H1 (cell line): ENCODE measurements at regions not wholly inside any gene's neighbourhood (a gene's known extent, or its start where the extent isn't known, plus 50 kb on each side); places are given as distances from the start of the nearest gene placed in this dataset.

Source experiments
- CTCF ChIA-PET: fragments of 300-600 bp; sonication (Branson Sonifier 250); formaldehyde crosslinking; loops from one replicate; lab custom pipeline; 2021; ENCODE audit not compliant: partially characterized antibody; lab: Charles Lee
- POLR2A ChIA-PET: fragments of 300-600 bp; sonication (Branson Sonifier 250); formaldehyde crosslinking; loops from one replicate; lab custom pipeline; 2021; ENCODE audit warnings: inconsistent platforms; ENCODE audit not compliant: partially characterized antibody; lab: Charles Lee
- DNase-seq, 2 experiments: peaks; one replicate each; pipeline versions ENCODE4 v3.0.0 to v3.0.0-alpha.2; 2010 to 2022; ENCODE audit warnings: low spot score in 2 of 2, low read depth in 1 of 2, mixed read lengths in 1 of 2
- FAIRE-seq: peaks from 2 replicates; lab custom pipeline; 2011; peaks lifted over from hg19 to GRCh38; lab: Jason Lieb, UNC
- H2AFZ ChIP-seq: 2 replicates; pipeline ENCODE4 v1.8.1; 2012; ENCODE audit warnings: low read length, inconsistent platforms
- H2AK5ac ChIP-seq: 2 replicates; pipeline ENCODE4 v1.6.1; 2013; ENCODE audit warnings: low read depth, low read length
- H2BK120ac ChIP-seq: replicated peaks from 2 replicates; pipeline ENCODE3; 2013; ENCODE audit warnings: low read depth, low read length, inconsistent platforms
- H2BK12ac ChIP-seq: 2 replicates; pipeline ENCODE4 v1.6.1; 2013; ENCODE audit warnings: low read depth, low read length
- H2BK15ac ChIP-seq: 2 replicates; pipeline ENCODE4 v1.6.1; 2013; ENCODE audit warnings: low read length
- H2BK20ac ChIP-seq: 2 replicates; pipeline ENCODE4 v1.6.1; 2013; ENCODE audit warnings: low read length
- H2BK5ac ChIP-seq: 2 replicates; pipeline ENCODE4 v1.6.1; 2013; ENCODE audit warnings: low read depth, low read length
- H3K14ac ChIP-seq: 2 replicates; pipeline ENCODE4 v1.6.1; 2013; ENCODE audit warnings: inconsistent platforms; ENCODE audit not compliant: insufficient read length
- H3K18ac ChIP-seq: 2 replicates; pipeline ENCODE4 v1.6.1; 2013; ENCODE audit warnings: low read length; ENCODE audit errors: extremely low read depth
- H3K23ac ChIP-seq: 2 replicates; pipeline ENCODE4 v1.6.1; 2013; ENCODE audit warnings: inconsistent platforms; ENCODE audit not compliant: insufficient read length
- H3K23me2 ChIP-seq: 2 replicates; pipeline ENCODE4 v1.6.1; 2013; ENCODE audit warnings: low read depth, low read length
- H3K27ac ChIP-seq: 2 replicates; pipeline ENCODE4 v1.6.1; 2011; ENCODE audit warnings: low read depth, low read length, inconsistent platforms
- H3K27me3 ChIP-seq, 4 experiments: replicated peaks in 1 of 4; 1 replicate in 1 of 4; 2 replicates in 3 of 4; pipeline versions ENCODE4 v1.6.1 to v1.8.1; 2011 to 2013; ENCODE audit warnings: low read length in 3 of 4, mild to moderate bottlenecking in 3 of 4, inconsistent platforms in 2 of 4, mixed read lengths in 2 of 4, moderate library complexity in 1 of 4; ENCODE audit not compliant: control insufficient read depth in 3 of 4, insufficient read depth in 3 of 4; ENCODE audit errors: extremely low read depth in 1 of 4
- H3K36me3 ChIP-seq, 4 experiments: 2 replicates each; pipeline versions ENCODE4 v1.6.1 to v1.8.1; 2011 to 2013; ENCODE audit warnings: mild to moderate bottlenecking in 4 of 4, low read length in 3 of 4, moderate library complexity in 2 of 4, control low read depth in 1 of 4, inconsistent platforms in 1 of 4; ENCODE audit not compliant: insufficient read depth in 4 of 4, control insufficient read depth in 2 of 4
- H3K4ac ChIP-seq: replicated peaks from 2 replicates; pipeline ENCODE3; 2013; ENCODE audit warnings: low read length, low read depth, mixed read lengths, inconsistent platforms; ENCODE audit not compliant: insufficient read length
- H3K4me1 ChIP-seq, 4 experiments: replicated peaks in 1 of 4; 1 replicate in 1 of 4; 2 replicates in 3 of 4; pipeline versions ENCODE4 v1.6.1 to v1.8.1; 2011 to 2013; ENCODE audit warnings: low read length in 3 of 4, inconsistent platforms in 2 of 4, mixed read lengths in 1 of 4; ENCODE audit not compliant: insufficient read depth in 4 of 4, control insufficient read depth in 3 of 4
- H3K4me2 ChIP-seq, 2 experiments: 2 replicates each; pipeline versions ENCODE4 v1.6.1 to v1.8.1; 2011 to 2013; ENCODE audit warnings: low read depth in 2 of 2, low read length in 2 of 2, control low read depth in 1 of 2, inconsistent platforms in 1 of 2, mild to moderate bottlenecking in 1 of 2; ENCODE audit not compliant: insufficient read depth in 1 of 2
- H3K4me3 ChIP-seq, 4 experiments: fragments of 200-600, 300-600 bp in 1 of 4; sonication (generic), shearing (Covaris generic), sonication (Bioruptor Twin) in 1 of 4; 2 replicates each; pipeline versions ENCODE4 v1.5.1 to v1.8.1; 2011 to 2016; ENCODE audit warnings: low read length in 4 of 4, low read depth in 3 of 4, control low read depth in 2 of 4, inconsistent platforms in 2 of 4, mild to moderate bottlenecking in 2 of 4, mixed read lengths in 1 of 4, moderate library complexity in 1 of 4; ENCODE audit not compliant: insufficient read depth in 2 of 4; ENCODE audit errors: extremely low read depth in 1 of 4
- H3K56ac ChIP-seq: replicated peaks from 2 replicates; pipeline ENCODE3; 2013; ENCODE audit warnings: low read depth, mild to moderate bottlenecking, mixed read lengths, low read length, inconsistent platforms; ENCODE audit not compliant: insufficient read length
- H3K79me1 ChIP-seq: 2 replicates; pipeline ENCODE4 v1.6.1; 2013; ENCODE audit warnings: low read depth, low read length, control low read depth
- H3K79me2 ChIP-seq, 2 experiments: 2 replicates each; pipeline versions ENCODE4 v1.6.1 to v1.8.1; 2012 to 2013; ENCODE audit warnings: low read length in 2 of 2, mild to moderate bottlenecking in 2 of 2, inconsistent platforms in 1 of 2; ENCODE audit not compliant: insufficient read depth in 2 of 2, control insufficient read depth in 1 of 2
- H3K9ac ChIP-seq, 4 experiments: replicated peaks in 1 of 4; 1 replicate in 1 of 4; 2 replicates in 3 of 4; pipeline versions ENCODE4 v1.6.1 to v1.8.1; 2011 to 2013; ENCODE audit warnings: low read depth in 3 of 4, low read length in 3 of 4, control low read depth in 2 of 4, mild to moderate bottlenecking in 2 of 4, moderate library complexity in 2 of 4, inconsistent platforms in 1 of 4; ENCODE audit errors: extremely low read depth in 1 of 4
- H3K9me3 ChIP-seq, 2 experiments: 2 replicates each; pipeline versions ENCODE4 v1.6.1 to v1.8.1; 2012 to 2013; ENCODE audit warnings: mild to moderate bottlenecking in 2 of 2, moderate library complexity in 2 of 2, control low read depth in 1 of 2, inconsistent platforms in 1 of 2, low read depth in 1 of 2, low read length in 1 of 2, mixed read lengths in 1 of 2; ENCODE audit not compliant: insufficient read depth in 2 of 2
- H4K20me1 ChIP-seq, 2 experiments: replicated peaks in 1 of 2; 2 replicates each; pipeline versions ENCODE3 to v1.8.1; 2011 to 2013; ENCODE audit warnings: inconsistent platforms in 2 of 2, low read length in 2 of 2, mild to moderate bottlenecking in 1 of 2; ENCODE audit not compliant: insufficient read depth in 2 of 2, control insufficient read depth in 1 of 2
- H4K5ac ChIP-seq: 2 replicates; pipeline ENCODE4 v1.6.1; 2013; ENCODE audit warnings: low read length, low read depth, mixed read lengths, inconsistent platforms; ENCODE audit not compliant: insufficient read length
- H4K8ac ChIP-seq: 2 replicates; pipeline ENCODE4 v1.8.0; 2013; ENCODE audit warnings: mild to moderate bottlenecking, moderate library complexity, low read length, inconsistent platforms; ENCODE audit not compliant: insufficient read depth; ENCODE audit errors: extremely low read depth
- H4K91ac ChIP-seq: replicated peaks from 2 replicates; pipeline ENCODE3; 2013; ENCODE audit warnings: low read length, mixed read lengths, inconsistent platforms; ENCODE audit not compliant: insufficient read length
- BRCA1 ChIP-seq: IDR thresholded peaks from 2 replicates; pipeline ENCODE4 v1.6.1; 2012; ENCODE audit warnings: low read depth, low read length, improper control_type of control experiment
- RAD21 ChIP-seq, 2 experiments: IDR thresholded peaks in 1 of 2; conservative IDR thresholded peaks in 1 of 2; 2 replicates each; pipeline ENCODE4 v1.6.1; 2011; ENCODE audit warnings: low read depth in 2 of 2, low read length in 2 of 2, improper control_type of control experiment in 1 of 2, inconsistent platforms in 1 of 2, mild to moderate bottlenecking in 1 of 2, moderate library complexity in 1 of 2
- WGBS, 2 experiments: shearing (Covaris generic) in 1 of 2; methylation state at CpG; one replicate each; pipeline versions ENCODE4 v1.1.6 to v1.1.7; 2013 to 2015; ENCODE audit warnings: low lambda C conversion rate in 2 of 2, mixed read lengths in 2 of 2, inconsistent platforms in 1 of 2, low coverage in 1 of 2, missing lambda C conversion rate in 1 of 2; ENCODE audit not compliant: insufficient replicate concordance in 2 of 2, insufficient coverage in 1 of 2, insufficient read length in 1 of 2; ENCODE audit errors: extremely low coverage in 1 of 2, missing lambda C conversion rate in 1 of 2; 5-methylcytosine and 5-hydroxymethylcytosine counted together

- H2BK12ac ChIP-seq, result no peak overlapping the region
- DNase-seq, result no peak
- no peaks in the 10 kb centered on the region for H3K36me3 ChIP-seq
- no peak overlapping the region for H2AK5ac ChIP-seq
- no peak overlapping the region for H3K4me2 ChIP-seq
- FAIRE-seq, result no peak
- POLR2A ChIA-PET, result no interaction called here
- no peak overlapping the region for H4K91ac ChIP-seq
- no peak overlapping the region for H3K56ac ChIP-seq
- no peak overlapping the region for H2BK15ac ChIP-seq
- no peaks in the 10 kb centered on the region for H3K23me2 ChIP-seq
- H3K27ac ChIP-seq, result no peak overlapping the region
- no peak overlapping the region for H2AFZ ChIP-seq
- no peaks in the 10 kb centered on the region for H3K27me3 ChIP-seq
- no peak overlapping the region for H2BK20ac ChIP-seq
- H4K8ac ChIP-seq, result no peak overlapping the region
- no peaks in the 10 kb centered on the region for H3K4me1 ChIP-seq
- no peak overlapping the region for H2BK5ac ChIP-seq
- H3K9me3 ChIP-seq, result no peaks in the 10 kb centered on the region
- 92% methylated on average over 3 of the region's 3 CpGs; no CpG with 5 or more reads in 1 of the 2 experiments for WGBS, 2 experiments
- H3K4me3 ChIP-seq, result no peak overlapping the region
- no peak overlapping the region for H3K9ac ChIP-seq
- H3K23ac ChIP-seq, result no peak overlapping the region
- H2BK120ac ChIP-seq, result no peak overlapping the region
- no peaks in the 10 kb centered on the region for H4K20me1 ChIP-seq
- no peak for TF ChIP-seq BRCA1
- TF ChIP-seq RAD21 (IDR thresholded peaks at IDR 0.05 in 1 of 2, conservative IDR thresholded peaks at IDR 0.05 in 1 of 2; ENCODE audit: low read depth in 2 of 2, low read length in 2 of 2), result no peak
- H3K18ac ChIP-seq, result no peak overlapping the region
- no peaks in the 10 kb centered on the region for H3K79me2 ChIP-seq
- no peaks in the 10 kb centered on the region for H3K79me1 ChIP-seq
- CTCF ChIA-PET, result no interaction called here
- no peak overlapping the region for H3K4ac ChIP-seq
- H3K14ac ChIP-seq, result no peak overlapping the region
- H4K5ac ChIP-seq, result no peak overlapping the region
Observed at GRCh38 chr16:26735521-26735920, 331.2 kb upstream of the C16orf82 start.
